ENCODE measurements at regions not wholly inside any gene's neighbourhood (a gene's known extent, or its start where the extent isn't known, plus 50 kb on each side); places are given as distances from the start of the nearest gene placed in this dataset.

DNA sequence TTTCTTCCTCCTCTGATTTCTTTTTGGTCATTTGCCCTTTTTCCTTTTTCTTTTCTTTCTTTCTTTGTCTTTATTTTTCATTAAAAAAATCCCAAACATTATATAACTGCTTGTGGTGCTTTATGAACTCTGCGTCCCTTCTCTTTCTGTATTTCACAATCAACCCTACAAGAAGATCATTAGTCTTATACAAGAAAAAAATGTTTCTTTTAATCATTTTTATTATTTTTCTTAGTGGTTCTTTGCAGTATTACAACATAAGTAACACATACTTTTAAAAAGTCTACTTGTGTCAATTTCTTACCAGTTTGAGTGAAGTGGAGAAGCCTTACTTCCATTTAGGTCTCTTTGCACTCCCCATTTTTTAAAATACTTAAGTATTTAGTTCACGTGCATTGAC lies 212.7 kb upstream of the SMC2 start:
- no peaks in the 10 kb centered on the region for H3K4me1 ChIP-seq (ENCODE audit: insufficient read depth, low read length)
- H3K4me3 ChIP-seq (ENCODE audit: low read length) = no peak overlapping the region
- no peak overlapping the region for H2AFZ ChIP-seq (ENCODE audit: low read depth, low read length)
- H3K36me3 ChIP-seq (ENCODE audit: insufficient read depth, low read length) = no peaks in the 10 kb centered on the region
- no peaks in the 10 kb centered on the region for H3K27me3 ChIP-seq (ENCODE audit: insufficient read depth, low read length)
- no peaks in the 10 kb centered on the region for H3K9me3 ChIP-seq (ENCODE audit: low read length)

GRCh38 chr9:103889989-103890388 lies 204.1 kb upstream of the SMC2 start:
- H3K9me3 ChIP-seq (ENCODE audit: low read length) = no peaks in the 10 kb centered on the region
- no peak overlapping the region for H2AFZ ChIP-seq (ENCODE audit: low read depth, low read length)
- H3K27me3 ChIP-seq (ENCODE audit: insufficient read depth, low read length) = no peaks in the 10 kb centered on the region
- no peak overlapping the region for H3K4me3 ChIP-seq (ENCODE audit: low read length)
- H3K4me1 ChIP-seq (ENCODE audit: insufficient read depth, low read length) = no peaks in the 10 kb centered on the region
- no peaks in the 10 kb centered on the region for H3K36me3 ChIP-seq (ENCODE audit: insufficient read depth, low read length)

DNA sequence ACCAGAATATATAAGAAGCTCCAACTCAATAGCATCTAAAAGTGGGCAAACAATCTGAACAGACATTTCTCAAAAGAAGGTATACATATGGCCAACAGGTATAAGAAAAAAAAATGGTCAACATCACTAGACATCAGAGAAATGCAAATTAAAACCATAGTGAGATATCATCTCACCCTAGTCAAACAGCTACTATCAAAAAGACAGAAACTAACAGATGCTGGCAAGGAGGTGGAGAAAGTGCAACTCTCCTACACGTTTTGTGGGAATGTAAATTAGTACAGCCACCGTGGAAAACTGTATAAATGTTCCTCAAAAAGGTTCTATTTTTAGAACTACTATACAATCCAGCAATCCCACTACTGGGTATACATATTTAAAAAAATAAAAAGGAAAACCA lies 199.9 kb upstream of the SMC2 start:
- Histone ChIP-seq H3K36me3 (ENCODE audit: insufficient read depth, low read length) (no peaks in the 10 kb centered on the region), H3K27me3 (ENCODE audit: insufficient read depth, low read length) (peaks cover 2% of the 10 kb centered on the region), H2AFZ (ENCODE audit: low read depth, low read length) (no peak overlapping the region), H3K4me1 (ENCODE audit: insufficient read depth, low read length) (no peaks in the 10 kb centered on the region), H3K4me3 (ENCODE audit: low read length) (no peak overlapping the region), H3K9me3 (ENCODE audit: low read length) (no peaks in the 10 kb centered on the region)

DNA sequence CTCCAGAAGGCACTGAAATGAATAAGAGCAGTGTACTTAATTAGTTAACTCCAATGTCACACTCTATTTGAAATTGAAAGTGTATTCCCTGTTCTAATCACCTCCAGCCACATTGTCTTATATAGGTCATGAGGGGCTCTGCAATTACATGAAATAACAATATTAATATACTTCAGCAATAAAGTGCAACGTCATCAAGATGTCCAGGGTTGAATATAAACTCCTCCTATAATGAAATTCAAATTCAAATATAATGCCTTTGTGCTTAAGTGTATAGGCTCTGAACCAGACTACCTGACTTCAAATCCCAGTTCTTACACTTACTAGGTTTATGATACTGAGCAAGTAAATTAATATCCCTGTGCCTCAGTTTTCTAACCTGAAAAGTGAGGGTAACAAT lies 195.6 kb upstream of the SMC2 start:
- no peak overlapping the region for H3K4me3 ChIP-seq (ENCODE audit: low read length)
- peaks cover 2% of the 10 kb centered on the region for H3K27me3 ChIP-seq (ENCODE audit: insufficient read depth, low read length)
- no peaks in the 10 kb centered on the region for H3K36me3 ChIP-seq (ENCODE audit: insufficient read depth, low read length)
- no peak overlapping the region for H2AFZ ChIP-seq (ENCODE audit: low read depth, low read length)
- no peaks in the 10 kb centered on the region for H3K4me1 ChIP-seq (ENCODE audit: insufficient read depth, low read length)
- no peaks in the 10 kb centered on the region for H3K9me3 ChIP-seq (ENCODE audit: low read length)

DNA sequence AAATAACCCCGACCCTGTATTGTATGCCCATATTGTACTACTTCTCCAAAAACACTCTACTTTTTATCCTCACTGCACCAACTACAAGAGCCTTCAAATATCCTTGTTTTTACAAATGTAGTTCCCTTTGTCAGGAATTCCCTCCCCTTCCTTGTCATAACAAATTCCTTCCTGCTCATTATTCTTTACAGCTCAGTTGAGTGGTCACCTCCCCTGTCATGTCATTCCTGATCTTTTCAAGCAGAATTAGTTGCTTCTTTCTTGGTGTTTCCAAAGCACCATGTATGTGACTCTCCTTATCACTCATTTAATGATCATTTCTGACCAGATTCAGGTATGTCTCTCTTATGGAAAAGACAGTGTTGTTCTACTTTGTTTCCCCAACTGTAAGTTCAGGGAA lies 194.2 kb upstream of the SMC2 start:
- Histone ChIP-seq H2AFZ (ENCODE audit: low read depth, low read length) (no peak overlapping the region), H3K27me3 (ENCODE audit: insufficient read depth, low read length) (peaks cover 2% of the 10 kb centered on the region), H3K4me3 (ENCODE audit: low read length) (no peak overlapping the region), H3K4me1 (ENCODE audit: insufficient read depth, low read length) (no peaks in the 10 kb centered on the region), H3K9me3 (ENCODE audit: low read length) (no peaks in the 10 kb centered on the region), H3K36me3 (ENCODE audit: insufficient read depth, low read length) (no peaks in the 10 kb centered on the region)

- Histone ChIP-seq H2AFZ (ENCODE audit: low read depth, low read length) (no peak overlapping the region), H3K9me3 (ENCODE audit: low read length) (no peaks in the 10 kb centered on the region), H3K4me1 (ENCODE audit: insufficient read depth, low read length) (no peaks in the 10 kb centered on the region), H3K27me3 (ENCODE audit: insufficient read depth, low read length) (peaks cover 2% of the 10 kb centered on the region), H3K4me3 (ENCODE audit: low read length) (no peak overlapping the region), H3K36me3 (ENCODE audit: insufficient read depth, low read length) (no peaks in the 10 kb centered on the region)
Observed at GRCh38 chr9:103900466-103900865, 193.6 kb upstream of the SMC2 start.

DNA sequence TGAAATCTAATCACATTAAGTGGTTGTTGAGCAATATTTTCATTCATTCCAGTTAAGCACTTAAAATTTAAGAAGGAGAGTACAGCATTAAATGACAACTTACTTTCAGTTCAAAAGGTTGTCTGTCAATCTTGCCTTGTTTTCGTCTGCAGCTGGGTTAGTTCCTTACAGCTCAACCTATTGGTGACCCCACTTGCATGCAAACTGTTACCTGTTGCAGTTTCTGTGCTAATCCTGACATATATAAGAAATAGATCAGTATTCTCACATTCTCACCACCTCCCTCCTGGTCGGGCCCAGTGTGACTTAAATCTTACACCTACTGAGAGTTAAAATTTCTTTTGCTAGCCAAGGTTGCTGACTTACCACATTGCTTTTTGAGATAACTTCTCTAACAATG lies 191.8 kb upstream of the SMC2 start:
- H3K36me3 ChIP-seq (ENCODE audit: insufficient read depth, low read length) = no peaks in the 10 kb centered on the region
- H2AFZ ChIP-seq (ENCODE audit: low read depth, low read length) = no peak overlapping the region
- H3K9me3 ChIP-seq (ENCODE audit: low read length) = no peaks in the 10 kb centered on the region
- H3K4me1 ChIP-seq (ENCODE audit: insufficient read depth, low read length) = no peaks in the 10 kb centered on the region
- H3K4me3 ChIP-seq (ENCODE audit: low read length) = no peak overlapping the region
- H3K27me3 ChIP-seq (ENCODE audit: insufficient read depth, low read length) = peaks cover 2% of the 10 kb centered on the region

- no peaks in the 10 kb centered on the region for H3K9me3 ChIP-seq (ENCODE audit: low read length)
Observed at GRCh38 chr9:103904242-103904641, 189.9 kb upstream of the SMC2 start.

DNA sequence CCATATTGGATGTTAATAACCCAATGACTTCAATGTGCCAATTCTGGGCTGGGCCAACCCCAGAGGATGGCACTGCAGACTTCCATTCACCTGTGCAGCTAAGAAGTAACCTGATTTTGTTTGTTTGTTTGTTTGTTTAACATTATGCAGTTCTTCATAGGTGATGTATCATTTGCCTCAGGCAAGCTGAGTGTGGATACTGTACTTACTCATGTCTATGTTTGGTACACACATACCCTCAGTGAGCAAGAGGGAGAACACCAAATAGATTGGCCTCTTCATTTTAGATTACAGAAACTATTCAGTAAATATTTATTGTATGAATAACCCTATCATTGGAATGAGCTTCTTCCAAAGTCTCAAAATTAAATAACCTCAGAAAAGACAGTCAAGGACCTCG lies 180.2 kb upstream of the SMC2 start:
- Histone ChIP-seq H2AFZ (ENCODE audit: low read depth, low read length) (no peak overlapping the region), H3K36me3 (ENCODE audit: insufficient read depth, low read length) (no peaks in the 10 kb centered on the region), H3K4me3 (ENCODE audit: low read length) (no peak overlapping the region)

More at GRCh38 chr9:103904242-103904641, 189.9 kb upstream of the SMC2 start:
- no peak overlapping the region for H3K4me3 ChIP-seq (ENCODE audit: low read length)
- H3K27me3 ChIP-seq (ENCODE audit: insufficient read depth, low read length) = peaks cover 2% of the 10 kb centered on the region
- H3K36me3 ChIP-seq (ENCODE audit: insufficient read depth, low read length) = no peaks in the 10 kb centered on the region
- H2AFZ ChIP-seq (ENCODE audit: low read depth, low read length) = no peak overlapping the region
- H3K4me1 ChIP-seq (ENCODE audit: insufficient read depth, low read length) = no peaks in the 10 kb centered on the region

GRCh38 chr9:103919605-103920209 lies 174.4 kb upstream of the SMC2 start:
- Histone ChIP-seq H3K4me3 (ENCODE audit: low read length) (no peak overlapping the region), H3K9me3 (ENCODE audit: low read length) (no peaks in the 10 kb centered on the region), H3K4me1 (ENCODE audit: insufficient read depth, low read length) (no peaks in the 10 kb centered on the region), H3K27me3 (ENCODE audit: insufficient read depth, low read length) (no peaks in the 10 kb centered on the region), H3K36me3 (ENCODE audit: insufficient read depth, low read length) (no peaks in the 10 kb centered on the region), H2AFZ (ENCODE audit: low read depth, low read length) (no peak overlapping the region)

More for the DNA sequence above, 180.2 kb upstream of the SMC2 start:
- Histone ChIP-seq H3K9me3 (ENCODE audit: low read length) (no peaks in the 10 kb centered on the region), H3K27me3 (ENCODE audit: insufficient read depth, low read length) (no peaks in the 10 kb centered on the region), H3K4me1 (ENCODE audit: insufficient read depth, low read length) (no peaks in the 10 kb centered on the region)

- Histone ChIP-seq H3K9me3 (ENCODE audit: low read length) (no peaks in the 10 kb centered on the region), H3K4me3 (ENCODE audit: low read length) (no peak overlapping the region), H3K4me1 (ENCODE audit: insufficient read depth, low read length) (no peaks in the 10 kb centered on the region), H3K36me3 (ENCODE audit: insufficient read depth, low read length) (no peaks in the 10 kb centered on the region), H2AFZ (ENCODE audit: low read depth, low read length) (no peak overlapping the region), H3K27me3 (ENCODE audit: insufficient read depth, low read length) (no peaks in the 10 kb centered on the region)
Observed at GRCh38 chr9:103928442-103928841, 165.7 kb upstream of the SMC2 start.

DNA sequence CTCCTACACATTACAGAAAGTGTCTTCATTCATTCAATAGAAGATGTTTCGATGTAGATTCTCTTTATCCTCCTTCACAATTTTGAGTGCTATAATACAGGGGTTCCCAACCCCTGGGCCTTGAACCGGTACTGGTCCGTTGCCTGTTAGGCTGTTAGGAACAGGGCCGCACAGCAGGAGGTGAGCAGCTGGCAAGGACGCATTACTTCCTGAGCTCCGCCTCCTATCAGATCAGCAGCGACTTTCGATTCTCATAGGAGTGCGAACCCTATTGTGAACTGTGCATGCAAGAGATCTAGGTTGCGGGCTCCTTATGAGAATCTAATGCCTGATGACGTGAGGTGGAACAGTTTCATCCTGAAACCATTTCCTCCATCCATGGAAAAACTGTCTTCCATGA lies 153.0 kb upstream of the SMC2 start:
- Histone ChIP-seq H3K27me3 (ENCODE audit: insufficient read depth, low read length) (no peaks in the 10 kb centered on the region), H3K4me1 (ENCODE audit: insufficient read depth, low read length) (no peaks in the 10 kb centered on the region), H3K4me3 (ENCODE audit: low read length) (no peak overlapping the region), H2AFZ (ENCODE audit: low read depth, low read length) (no peak overlapping the region), H3K36me3 (ENCODE audit: insufficient read depth, low read length) (no peaks in the 10 kb centered on the region), H3K9me3 (ENCODE audit: low read length) (no peaks in the 10 kb centered on the region)

DNA sequence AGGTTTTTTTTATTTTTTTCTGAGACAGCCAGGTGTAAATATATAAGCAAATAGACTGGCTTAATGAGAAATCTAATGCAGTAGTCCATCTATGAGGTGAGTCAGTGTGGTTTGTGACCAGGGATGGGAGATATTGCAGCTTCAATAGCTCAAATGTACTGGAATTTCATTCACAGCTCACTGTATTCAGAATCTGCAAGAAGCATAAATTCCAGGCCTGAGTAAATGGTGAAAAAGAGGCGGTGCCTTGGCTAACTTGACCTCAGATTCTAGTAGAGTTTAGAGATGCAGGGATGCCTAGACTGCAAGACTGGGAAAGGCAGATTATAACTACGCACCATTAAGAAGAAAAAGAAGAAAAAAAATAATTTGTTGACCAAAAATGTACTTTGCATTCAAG lies 151.9 kb upstream of the SMC2 start:
- Histone ChIP-seq H3K27me3 (ENCODE audit: insufficient read depth, low read length) (no peaks in the 10 kb centered on the region), H2AFZ (ENCODE audit: low read depth, low read length) (no peak overlapping the region), H3K4me1 (ENCODE audit: insufficient read depth, low read length) (no peaks in the 10 kb centered on the region), H3K9me3 (ENCODE audit: low read length) (no peaks in the 10 kb centered on the region), H3K36me3 (ENCODE audit: insufficient read depth, low read length) (no peaks in the 10 kb centered on the region), H3K4me3 (ENCODE audit: low read length) (no peak overlapping the region)

- H3K27me3 ChIP-seq (ENCODE audit: insufficient read depth, low read length) = no peaks in the 10 kb centered on the region
- no peak overlapping the region for H2AFZ ChIP-seq (ENCODE audit: low read depth, low read length)
- H3K9me3 ChIP-seq (ENCODE audit: low read length) = no peaks in the 10 kb centered on the region
- no peaks in the 10 kb centered on the region for H3K4me1 ChIP-seq (ENCODE audit: insufficient read depth, low read length)
- no peaks in the 10 kb centered on the region for H3K36me3 ChIP-seq (ENCODE audit: insufficient read depth, low read length)
- H3K4me3 ChIP-seq (ENCODE audit: low read length) = no peak overlapping the region
Observed at GRCh38 chr9:103942651-103943050, 151.5 kb upstream of the SMC2 start.

Measured in neuron (in vitro differentiated cells).